ENCODE measurements at regions not wholly inside any gene's neighbourhood (a gene's known extent, or its start where the extent isn't known, plus 50 kb on each side); places are given as distances from the start of the nearest gene placed in this dataset.

- TF ChIP-seq TCF12 (IDR thresholded peaks at IDR 0.05) (peak; percentile 59), TEAD4 (IDR thresholded peaks at IDR 0.05; ENCODE audit: borderline replicate concordance, insufficient read depth) (0 out of 2 replicates have a peak, but pooled peaks have one; percentile 11), FOSL2 (IDR thresholded peaks at IDR 0.05; ENCODE audit: borderline replicate concordance, low read depth) (peak; percentile 22; the same call in 1 of the 2 replicates), RXRA (IDR thresholded peaks at IDR 0.05; ENCODE audit: borderline replicate concordance, low read depth) (0 out of 2 replicates have a peak, but pooled peaks have one; percentile 18), POLR2AphosphoS5 (IDR thresholded peaks at IDR 0.05; ENCODE audit: low read depth, low read length) (no peak), SMC3 (IDR thresholded peaks at IDR 0.05; ENCODE audit: low read depth, low read length) (no peak), TAF1 (IDR thresholded peaks at IDR 0.05; ENCODE audit: borderline replicate concordance, low read depth, low read length) (no peak), GABPA (IDR thresholded peaks at IDR 0.05; ENCODE audit: low read depth) (no peak), NFIC (IDR thresholded peaks at IDR 0.05; ENCODE audit: borderline replicate concordance) (peak; percentile 82), GATA2 (CRISPR knock-in tag; IDR thresholded peaks at IDR 0.05) (no peak), FOXM1 (IDR thresholded peaks at IDR 0.05; ENCODE audit: low read depth) (no peak), JUND (IDR thresholded peaks at IDR 0.05) (0 out of 2 replicates have a peak, but pooled peaks have one; percentile 14), RFX5 (IDR thresholded peaks at IDR 0.05; ENCODE audit: low read length) (no peak), SIN3A (IDR thresholded peaks at IDR 0.05; ENCODE audit: borderline replicate concordance, low read depth, low read length) (no peak), ELF1 (IDR thresholded peaks at IDR 0.05) (no peak), EZH2phosphoT487 (IDR thresholded peaks at IDR 0.05; ENCODE audit: borderline replicate concordance, low read depth) (no peak), CHD2 (IDR thresholded peaks at IDR 0.05; ENCODE audit: low read length, partially characterized antibody) (no peak), RCOR1 (IDR thresholded peaks at IDR 0.05; ENCODE audit: low read length) (no peak)
- TF ChIP-seq, protein P1, sequence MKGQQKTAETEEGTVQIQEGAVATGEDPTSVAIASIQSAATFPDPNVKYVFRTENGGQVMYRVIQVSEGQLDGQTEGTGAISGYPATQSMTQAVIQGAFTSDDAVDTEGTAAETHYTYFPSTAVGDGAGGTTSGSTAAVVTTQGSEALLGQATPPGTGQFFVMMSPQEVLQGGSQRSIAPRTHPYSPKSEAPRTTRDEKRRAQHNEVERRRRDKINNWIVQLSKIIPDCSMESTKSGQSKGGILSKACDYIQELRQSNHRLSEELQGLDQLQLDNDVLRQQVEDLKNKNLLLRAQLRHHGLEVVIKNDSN (IDR thresholded peaks at IDR 0.05; ENCODE audit: borderline replicate concordance, low read depth): no peak
- TF ChIP-seq, protein P2, sequence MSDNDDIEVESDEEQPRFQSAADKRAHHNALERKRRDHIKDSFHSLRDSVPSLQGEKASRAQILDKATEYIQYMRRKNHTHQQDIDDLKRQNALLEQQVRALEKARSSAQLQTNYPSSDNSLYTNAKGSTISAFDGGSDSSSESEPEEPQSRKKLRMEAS (IDR thresholded peaks at IDR 0.05; ENCODE audit: low read depth): peak; percentile 55
- TF ChIP-seq, protein P3, sequence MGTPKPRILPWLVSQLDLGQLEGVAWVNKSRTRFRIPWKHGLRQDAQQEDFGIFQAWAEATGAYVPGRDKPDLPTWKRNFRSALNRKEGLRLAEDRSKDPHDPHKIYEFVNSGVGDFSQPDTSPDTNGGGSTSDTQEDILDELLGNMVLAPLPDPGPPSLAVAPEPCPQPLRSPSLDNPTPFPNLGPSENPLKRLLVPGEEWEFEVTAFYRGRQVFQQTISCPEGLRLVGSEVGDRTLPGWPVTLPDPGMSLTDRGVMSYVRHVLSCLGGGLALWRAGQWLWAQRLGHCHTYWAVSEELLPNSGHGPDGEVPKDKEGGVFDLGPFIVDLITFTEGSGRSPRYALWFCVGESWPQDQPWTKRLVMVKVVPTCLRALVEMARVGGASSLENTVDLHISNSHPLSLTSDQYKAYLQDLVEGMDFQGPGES (IDR thresholded peaks at IDR 0.05; ENCODE audit: low read depth, low read length): no peak
These were observed 91.5 kb upstream of the PDE1C start (continued) for GRCh38 chr7:32161708-32162107.

Measured in SK-N-SH (cell line).